Keratinocyte (primary cell): ENCODE measurements at regions not wholly inside any gene's neighbourhood (a gene's known extent, or its start where the extent isn't known, plus 50 kb on each side); places are given as distances from the start of the nearest gene placed in this dataset.

Source experiments
- CTCF ChIP-seq, 3 experiments: IDR thresholded peaks in 1 of 3; conservative IDR thresholded peaks in 1 of 3; optimal IDR thresholded peaks in 1 of 3; 2 replicates in 2 of 3; 3 replicates in 1 of 3; pipeline versions ENCODE3 to v1.5.1; 2011; ENCODE audit warnings: low read length in 3 of 3, mild to moderate bottlenecking in 3 of 3, moderate library complexity in 2 of 3, control low read depth in 1 of 3, inconsistent platforms in 1 of 3; ENCODE audit not compliant: insufficient read depth in 2 of 3; ENCODE audit errors: extremely low read depth in 1 of 3
- EZH2 ChIP-seq: IDR thresholded peaks from one replicate; pipeline ENCODE4 v1.6.1; 2012; ENCODE audit warnings: inconsistent platforms, mild to moderate bottlenecking, low read length, moderate library complexity

GRCh38 chr20:56795492-56795891 lies 166.4 kb downstream of the TFAP2C start:
- TF ChIP-seq CTCF (optimal IDR thresholded peaks at IDR 0.05 in 1 of 3, IDR thresholded peaks at IDR 0.05 in 1 of 3, conservative IDR thresholded peaks at IDR 0.05 in 1 of 3; ENCODE audit: extremely low read depth in 1 of 3, insufficient read depth in 2 of 3, low read length in 3 of 3) (no peak), EZH2 (no peak)
